GM19351 (cell line): ENCODE measurements at regions not wholly inside any gene's neighbourhood (a gene's known extent, or its start where the extent isn't known, plus 50 kb on each side); places are given as distances from the start of the nearest gene placed in this dataset.

Experiments
- ATAC-seq: cut with Tn5 transposase; IDR thresholded peaks from one replicate; pipeline ENCODE4 v1.9.1; 2021; ENCODE audit warnings: mild to moderate bottlenecking, moderate library complexity; ENCODE audit not compliant: unreplicated experiment

DNA sequence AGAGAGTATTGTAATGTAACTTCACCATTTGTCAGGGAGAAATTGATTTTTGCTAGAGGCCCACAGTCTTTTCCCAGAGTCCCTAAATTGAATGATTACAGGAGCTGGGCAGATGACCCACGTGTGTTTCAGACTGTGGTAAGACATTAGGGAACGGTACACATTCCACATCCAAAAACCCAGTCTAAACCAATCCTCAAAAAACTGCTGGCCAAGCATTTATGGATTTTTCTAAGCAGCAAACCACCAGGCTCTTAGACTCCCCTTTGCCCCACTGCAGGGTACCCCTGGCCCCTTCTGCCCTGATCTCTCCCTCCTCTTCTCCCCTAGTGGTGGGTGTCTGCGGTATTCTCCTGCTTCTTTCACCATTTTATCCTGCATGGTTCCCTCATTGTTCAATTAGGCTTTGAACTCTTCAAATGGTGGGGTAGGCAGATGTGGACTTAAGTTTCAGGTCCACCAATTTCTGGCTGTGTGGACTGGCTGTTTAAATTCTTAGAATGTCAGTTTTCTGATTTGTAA is 135.5 kb upstream of the SORCS3 start:
- no peak for ATAC-seq

DNA sequence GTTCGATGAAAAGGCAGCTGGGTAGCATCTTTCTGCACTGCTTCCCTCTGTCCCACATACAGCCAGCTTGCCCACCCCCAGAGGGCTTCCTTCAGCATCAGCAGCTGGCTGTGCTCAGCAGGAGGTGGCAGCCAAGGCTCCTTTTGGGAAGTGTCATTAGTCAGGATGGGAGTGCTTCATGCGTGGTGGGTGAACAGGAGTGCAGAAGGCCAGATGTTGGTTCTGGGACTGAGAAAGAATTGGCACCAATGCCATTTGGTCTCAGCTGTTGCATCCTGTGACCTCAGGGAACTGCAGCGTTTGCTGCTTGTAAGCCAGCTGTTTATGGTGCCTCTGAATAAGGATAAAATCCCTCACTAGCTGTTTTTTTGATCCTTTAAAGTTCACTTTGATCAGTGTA is 131.1 kb upstream of the SORCS3 start:
- ATAC-seq: no peak

DNA sequence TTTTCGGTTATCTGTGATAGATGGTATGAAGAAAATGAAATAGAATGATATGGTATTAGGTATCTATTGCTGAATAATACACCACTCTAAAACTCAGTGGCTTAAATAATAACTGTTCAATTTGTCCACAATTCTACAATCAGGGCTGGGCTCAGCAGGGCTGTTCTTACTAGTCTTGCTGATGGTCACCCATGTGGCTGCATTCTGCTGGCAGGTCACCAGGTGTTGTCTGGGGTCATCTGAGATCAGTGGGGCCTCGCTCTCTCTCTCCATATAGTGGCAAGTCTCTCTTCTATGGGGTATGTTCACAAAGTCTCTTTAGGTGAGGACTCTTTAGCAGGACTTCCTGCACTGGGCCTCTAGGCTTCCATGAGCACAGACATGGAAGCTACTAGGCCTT is 130.4 kb upstream of the SORCS3 start:
- ATAC-seq: no peak

DNA sequence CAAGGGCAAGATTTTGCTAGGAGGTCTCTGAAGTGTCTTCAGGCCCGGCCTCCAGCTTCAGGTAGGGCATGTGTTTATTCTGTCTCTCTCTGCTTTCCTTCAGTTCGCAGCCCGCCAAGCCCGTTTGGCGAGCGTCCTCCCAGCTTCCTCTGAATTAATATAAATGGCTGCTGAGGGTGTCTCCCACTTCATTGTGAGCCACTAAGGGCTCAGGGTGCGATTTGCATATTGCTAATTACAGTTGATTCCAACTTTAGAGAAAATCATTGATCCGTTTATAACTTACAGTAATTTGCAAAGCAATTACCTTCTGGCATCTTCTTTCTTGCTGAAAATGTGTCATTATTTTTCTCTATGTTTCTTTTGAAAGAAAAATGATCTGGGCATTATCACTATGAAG is 128.3 kb upstream of the SORCS3 start:
- ATAC-seq: no peak

DNA sequence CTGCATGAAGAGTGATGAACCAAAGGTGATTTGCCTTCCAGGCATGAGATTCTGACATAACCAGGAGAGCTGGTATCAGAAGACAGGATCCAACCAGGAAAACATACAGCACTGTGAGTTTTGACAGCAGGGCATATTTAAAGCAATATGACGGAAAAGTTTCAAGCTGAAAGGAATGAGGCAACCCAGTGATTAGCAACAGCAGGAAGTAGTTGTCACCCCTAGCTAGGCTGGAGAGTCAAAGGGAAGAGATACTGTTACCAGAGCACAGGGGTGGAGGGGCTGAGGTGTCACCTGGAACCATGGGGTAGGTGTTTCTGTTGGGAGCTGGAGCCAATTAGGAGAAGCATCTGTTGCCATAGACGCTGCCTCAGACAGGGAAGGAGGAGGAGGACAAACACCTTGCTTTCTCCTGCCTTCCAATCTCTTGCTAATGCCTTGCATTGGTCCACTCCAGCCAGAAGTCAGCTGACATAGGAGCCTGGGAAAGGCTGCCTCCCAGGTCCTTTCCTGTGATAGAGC is 125.4 kb upstream of the SORCS3 start:
- ATAC-seq: no peak

DNA sequence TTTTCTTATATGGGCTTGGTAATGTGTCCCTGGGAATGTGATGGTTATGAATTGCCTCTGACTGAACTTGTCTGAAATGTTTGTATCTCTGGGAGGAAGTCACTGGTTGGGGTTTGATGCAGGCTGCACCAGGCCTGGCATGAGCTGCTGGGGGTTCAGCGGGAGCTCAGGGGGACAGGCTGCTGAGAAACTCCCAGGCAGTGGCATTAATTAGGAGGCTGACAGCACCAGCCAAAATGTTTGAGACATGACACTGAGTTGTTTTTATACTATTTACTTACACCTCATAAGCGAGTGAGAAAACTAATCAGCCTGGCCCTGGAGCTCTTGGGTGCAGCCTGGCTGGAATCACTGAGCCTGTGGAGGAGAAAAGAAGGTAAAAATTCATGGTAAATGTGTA is 124.1 kb upstream of the SORCS3 start:
- no peak for ATAC-seq

DNA sequence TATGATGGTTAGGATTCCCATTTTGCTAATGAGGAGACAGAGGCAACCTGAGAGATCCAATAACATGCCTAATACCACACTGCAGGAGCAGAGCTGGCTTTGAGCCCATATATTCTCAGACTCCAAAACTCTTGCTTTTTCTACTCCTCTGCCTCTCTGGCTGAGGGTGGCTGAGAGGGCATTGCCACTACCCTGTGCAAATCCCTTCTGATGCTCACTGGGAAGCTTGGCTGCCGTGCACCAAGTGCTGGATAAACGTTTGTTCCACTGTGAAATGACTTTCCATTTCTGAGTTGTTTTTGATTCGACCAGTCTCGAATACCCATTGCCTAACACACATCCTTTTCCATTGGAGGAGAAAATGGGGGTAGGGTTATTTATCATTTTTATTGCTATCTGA is 123.1 kb upstream of the SORCS3 start:
- ATAC-seq: no peak

DNA sequence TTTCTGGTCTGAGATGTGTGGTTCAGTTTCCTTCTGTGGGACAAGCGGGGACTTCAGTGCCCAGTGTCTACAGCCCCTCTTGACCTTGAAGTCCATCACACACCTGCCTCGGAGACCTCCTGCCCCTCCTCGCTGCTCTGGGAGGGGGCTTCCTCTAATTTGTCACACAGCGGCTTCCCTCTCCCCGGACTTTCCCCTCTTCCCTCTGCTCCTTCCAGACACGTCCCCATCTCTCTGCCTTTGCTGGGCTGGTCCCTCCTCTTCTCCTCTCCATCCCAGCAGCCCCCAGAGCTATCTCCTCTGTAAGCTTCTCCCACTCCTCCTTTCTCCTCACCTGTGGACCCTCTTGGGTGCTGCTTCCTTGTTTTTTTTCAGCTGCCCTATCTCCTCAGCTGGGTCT is 122.2 kb upstream of the SORCS3 start:
- ATAC-seq: no peak

DNA sequence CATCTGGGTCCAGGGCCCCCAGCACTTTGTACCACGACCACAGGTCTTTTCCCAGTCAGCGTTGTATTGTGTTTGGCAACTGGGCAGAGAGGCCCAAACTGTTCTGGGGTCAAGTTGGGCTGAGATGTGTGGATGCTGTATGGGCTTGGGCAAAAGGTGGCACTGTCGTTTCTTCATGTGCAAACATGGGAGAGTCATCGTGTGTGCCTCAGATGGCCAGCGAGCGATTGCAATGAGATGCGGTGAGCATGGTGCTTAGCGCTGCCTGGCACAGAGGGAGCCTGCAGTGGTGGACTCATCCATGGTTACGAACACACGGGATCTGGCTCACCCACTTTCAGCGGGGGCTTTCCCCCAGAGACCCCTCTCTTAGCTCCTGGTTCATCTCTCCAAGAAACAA is 120.4 kb upstream of the SORCS3 start:
- ATAC-seq: no peak

DNA sequence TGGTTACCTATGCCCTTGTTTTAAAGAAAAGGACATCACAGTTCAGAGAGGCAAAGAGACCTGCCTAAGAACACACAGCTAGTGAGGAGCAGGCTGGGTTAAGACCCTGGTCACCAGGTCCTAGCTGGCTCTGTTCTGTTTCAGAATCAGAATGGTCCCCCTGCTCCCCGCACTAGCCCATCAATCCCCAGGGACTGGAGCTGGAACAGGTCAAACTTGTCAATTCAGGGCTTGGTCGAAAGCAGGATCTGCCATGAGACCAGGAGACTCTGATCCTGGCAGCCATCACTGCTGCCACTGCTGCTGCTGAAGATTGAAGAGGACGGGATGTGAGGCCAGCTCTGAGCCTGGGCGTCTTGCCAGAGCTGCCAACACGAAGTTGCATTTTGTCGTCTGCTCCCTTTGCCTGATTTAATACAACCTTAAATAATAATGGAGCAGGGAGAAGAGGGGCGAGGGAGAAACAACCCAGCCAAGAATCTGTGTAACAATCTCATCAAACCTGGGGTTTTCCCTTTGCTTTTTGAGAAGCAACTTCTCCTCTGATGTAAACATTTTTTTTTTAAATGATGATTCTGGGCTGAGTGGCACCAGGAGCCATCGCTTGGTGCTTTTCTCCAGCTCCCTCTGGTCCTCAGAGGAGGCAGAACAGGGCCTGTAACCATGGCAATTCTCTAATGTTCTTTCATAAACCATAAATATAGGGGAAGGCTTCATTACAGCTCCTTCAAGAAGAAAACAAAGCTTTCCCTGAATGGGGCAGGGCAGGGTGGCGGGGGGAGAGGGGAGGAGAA is 119.0 kb upstream of the SORCS3 start:
- ATAC-seq: no peak

DNA sequence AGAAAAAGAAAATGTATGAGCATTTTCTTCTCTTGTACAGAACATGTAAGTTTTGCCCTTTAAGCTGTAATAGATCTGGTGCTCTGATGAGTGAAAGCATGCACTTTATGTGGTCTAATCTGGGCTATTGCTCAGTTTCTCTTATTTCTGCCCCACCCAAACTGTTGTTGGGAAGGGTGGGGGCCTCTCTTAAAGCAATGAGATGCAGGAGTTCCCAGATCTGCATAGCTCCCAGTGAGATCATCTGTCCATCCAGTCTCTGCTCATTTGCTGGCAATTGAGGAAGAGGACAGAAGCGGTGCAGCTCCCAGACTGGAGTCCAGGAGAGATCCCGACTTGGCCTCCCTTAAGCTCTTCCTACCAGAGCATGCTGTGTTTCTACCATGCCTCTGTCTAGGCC is 114.9 kb upstream of the SORCS3 start:
- ATAC-seq: no peak

DNA sequence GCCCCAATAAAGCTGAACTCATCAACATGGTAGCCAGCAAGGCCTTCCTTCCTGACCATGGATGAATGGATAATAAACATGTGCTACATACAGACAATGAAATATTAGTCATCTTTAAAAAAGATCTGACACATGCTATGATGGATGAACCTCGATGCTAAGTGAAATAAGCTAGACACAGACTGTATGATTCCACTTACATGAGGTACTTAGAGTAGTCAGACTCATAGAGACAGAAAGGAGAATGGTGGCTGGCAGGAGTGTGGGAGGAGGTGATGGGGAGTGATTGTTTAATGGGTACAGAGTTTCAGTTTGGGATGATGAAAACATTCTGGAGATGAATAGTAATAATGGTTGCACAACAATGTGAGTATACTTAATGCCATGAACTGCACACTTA is 114.1 kb upstream of the SORCS3 start:
- no peak for ATAC-seq

DNA sequence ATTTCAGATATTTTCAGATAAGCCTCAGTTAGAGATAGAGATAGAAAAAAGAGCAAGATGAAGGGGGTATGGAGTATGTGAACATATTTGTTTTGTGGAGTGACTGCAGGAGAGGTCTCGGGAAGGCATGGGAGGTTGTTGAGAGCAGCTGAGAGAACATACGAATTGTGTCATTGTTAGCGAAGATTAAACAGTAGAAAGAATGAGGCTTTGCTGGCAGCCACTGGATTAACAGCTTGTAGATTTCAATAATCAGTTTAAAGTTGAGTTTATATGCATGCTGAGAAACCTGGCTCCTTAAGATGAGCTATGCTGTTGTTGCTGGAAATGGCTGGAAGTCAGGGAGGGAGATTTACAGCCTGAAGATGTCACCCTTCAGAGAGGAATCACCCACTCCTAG is 100.9 kb upstream of the SORCS3 start:
- no peak for ATAC-seq

DNA sequence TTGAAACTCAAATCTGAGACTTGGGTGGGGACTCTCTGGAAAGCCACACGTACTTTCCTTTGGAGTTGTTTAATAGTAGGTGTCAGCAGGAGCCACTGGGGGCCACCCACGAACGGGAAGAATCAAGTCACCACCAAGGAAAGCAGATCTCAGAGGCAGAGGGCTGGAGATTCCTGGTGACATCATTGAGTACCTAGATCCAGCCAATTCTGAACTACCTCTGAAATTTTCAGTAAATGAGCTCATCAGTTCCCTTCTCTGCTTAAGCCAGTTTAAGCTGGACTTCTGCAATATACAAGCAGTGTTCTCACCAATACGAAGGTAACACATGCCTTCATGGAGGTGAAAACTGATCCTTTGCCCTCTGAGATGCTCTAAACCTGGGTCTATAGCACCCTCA is 99.3 kb upstream of the SORCS3 start:
- no peak for ATAC-seq

DNA sequence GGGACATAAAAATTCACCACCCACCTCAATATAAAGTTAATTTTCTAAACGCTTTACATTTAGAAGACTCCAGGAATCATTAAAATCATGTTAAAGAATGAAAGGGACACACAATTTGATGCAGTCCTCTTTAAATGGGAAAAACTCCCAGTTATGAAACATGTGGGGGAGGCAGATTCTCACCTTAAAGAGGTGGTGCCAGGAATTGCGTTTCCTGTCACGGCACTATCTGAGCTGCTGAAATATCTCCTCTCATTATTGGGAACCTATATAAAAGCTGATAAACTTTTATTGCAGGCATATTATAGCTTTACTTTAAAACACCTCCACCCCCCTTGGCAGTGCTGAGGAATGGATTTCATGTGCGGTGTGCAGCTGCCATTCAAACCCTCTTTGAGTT is 94.8 kb upstream of the SORCS3 start:
- ATAC-seq: no peak

DNA sequence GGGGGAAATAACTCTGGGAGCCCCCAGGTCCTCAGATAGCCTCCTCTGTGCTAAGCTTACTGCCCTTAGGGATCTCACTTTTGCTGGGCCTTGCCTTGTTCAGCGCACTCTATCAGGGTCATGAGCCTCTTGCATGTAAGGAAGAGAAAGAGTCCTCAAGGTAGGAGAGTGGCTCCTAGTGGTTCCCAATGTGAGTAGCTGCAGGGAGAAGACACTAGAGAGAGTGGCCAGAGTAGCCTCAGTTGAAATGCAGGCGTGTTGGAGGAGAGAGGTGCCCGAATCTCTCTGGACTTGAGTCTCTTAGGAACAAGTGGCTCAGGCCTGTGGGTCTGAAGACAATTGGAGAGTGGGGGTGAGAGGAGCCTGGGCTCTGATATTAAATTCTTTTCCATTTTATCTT is 94.3 kb upstream of the SORCS3 start:
- no peak for ATAC-seq

DNA sequence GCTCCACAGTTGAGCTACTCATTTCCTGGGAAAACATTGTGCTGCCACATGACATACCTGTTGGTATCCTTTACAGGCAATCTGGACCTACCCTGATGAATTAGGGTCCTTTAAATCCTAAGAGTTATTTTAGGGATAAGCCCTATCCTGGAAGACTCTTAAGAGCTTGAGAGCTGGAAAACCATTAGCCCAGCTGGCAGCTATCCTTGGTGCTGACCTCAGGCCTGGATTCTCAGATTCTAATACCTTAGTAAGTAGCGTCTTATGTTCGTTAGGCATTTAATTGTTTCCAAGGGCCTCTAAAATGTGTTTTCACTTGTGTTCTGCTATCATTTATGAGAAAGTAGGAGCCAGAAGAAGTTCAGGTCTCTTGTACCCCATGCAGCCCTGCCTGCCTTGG is 93.0 kb upstream of the SORCS3 start:
- ATAC-seq: no peak

DNA sequence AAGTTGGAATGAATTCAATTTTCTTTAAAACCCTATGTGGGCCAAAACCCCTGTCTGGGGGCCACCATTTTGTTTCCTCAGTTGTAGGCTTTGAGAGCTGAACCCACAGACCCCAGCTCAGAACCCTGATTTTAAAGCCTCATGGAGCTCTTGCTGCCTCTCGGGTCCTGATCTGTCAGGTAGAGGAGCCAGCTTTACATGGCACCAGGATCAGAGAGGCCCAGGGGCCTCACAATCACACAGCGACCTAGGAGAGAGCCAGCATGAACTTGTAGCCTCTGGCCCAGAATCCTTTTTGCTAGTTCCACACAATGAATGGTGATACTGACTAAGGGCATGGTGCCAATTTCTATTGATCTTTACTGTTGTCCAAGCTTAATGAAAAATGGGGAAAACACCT is 84.3 kb upstream of the SORCS3 start:
- ATAC-seq: no peak

DNA sequence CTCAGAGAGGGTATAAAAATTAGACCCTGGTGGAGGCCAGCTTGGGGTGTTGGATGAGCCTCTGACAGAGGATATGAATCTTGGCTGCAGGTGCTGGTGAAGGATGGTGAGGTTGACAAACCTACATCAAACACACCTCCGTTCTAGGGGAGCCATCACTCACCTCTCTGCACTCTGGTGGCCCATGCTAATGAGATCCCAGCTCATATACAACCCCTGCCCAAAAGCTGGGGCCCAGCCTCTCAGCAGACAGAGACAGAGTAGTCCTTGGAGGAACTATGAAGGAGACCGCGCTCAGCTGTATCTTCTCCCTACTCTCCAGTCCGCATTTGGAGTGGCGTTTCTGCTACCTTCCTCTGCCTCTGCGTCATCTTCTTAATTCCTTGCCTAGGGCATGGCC is 83.1 kb upstream of the SORCS3 start:
- no peak for ATAC-seq

DNA sequence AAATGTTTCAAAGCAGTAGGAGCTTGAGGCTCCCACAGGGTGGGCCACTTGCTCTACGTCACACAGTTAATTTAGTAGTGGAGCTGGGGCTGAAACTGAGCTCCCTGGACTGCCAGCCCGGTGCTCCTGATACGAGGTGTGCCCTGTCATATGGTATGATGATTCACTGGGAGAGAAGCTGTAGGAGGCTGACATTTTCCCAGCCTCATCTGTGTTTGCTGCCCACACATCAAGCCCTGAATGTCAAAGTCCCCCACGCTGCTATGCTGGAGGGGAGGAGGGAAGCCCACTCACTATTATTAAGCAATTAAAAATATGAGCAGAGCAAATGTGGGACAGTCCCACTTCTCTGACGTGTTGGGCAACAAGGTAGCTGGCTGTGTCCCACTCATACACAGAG is 81.2 kb upstream of the SORCS3 start:
- ATAC-seq: no peak

DNA sequence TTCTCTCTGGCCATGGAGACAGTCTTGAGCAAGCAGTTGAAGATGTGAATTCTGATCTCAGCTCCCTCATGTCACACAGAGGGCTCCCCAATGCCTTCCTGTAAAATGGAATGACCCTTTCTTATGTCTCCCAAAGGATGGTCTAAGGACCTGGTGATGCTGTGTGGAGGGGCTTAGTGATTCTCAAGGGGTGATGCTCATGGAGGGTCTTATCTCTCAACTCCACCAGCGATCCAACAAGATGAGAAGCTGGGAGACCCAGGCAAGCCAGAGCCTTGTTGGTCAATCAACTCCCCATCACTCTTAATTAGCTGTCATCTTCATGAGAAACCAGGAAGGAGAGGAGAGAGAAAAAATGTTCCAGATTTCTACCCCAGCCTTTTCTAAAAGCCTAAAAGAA is 78.0 kb upstream of the SORCS3 start:
- ATAC-seq: no peak

DNA sequence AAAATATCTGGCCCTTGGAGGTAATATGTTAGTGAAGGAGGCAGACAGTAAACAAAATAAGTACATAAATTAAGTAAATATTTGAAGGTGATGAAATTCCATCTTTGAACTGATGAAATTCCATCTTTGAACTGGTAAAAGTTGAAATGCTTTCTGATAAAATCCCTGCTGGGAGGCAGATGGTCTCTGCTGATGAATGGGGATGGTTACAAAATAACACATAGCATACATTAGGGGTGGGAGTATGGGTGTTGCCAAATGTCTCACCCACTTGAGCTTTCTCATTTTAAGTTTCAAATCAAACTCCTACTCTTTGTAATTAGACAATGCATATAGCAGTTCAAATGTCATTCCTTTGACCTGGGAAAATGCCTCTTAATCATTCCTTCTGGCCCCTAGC is 77.5 kb upstream of the SORCS3 start:
- ATAC-seq: no peak

DNA sequence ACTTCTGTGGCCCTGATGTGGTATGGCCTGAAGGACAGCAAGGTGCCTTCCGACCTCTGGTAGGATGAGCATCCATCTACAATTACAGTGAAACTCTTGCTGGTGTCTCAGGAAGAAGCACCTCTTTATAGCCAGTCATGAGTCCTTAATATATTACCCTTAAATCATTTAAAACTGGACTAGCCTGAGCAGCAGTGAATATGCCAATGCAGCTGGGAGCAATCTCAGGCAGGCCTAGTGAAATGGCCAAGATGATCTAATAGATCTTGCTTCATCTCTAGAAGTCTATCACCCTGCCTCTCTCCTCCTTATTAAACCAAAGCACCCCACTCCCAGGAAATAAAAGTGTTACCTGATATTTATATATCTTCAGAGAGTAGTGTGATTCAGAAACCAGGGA is 66.7 kb upstream of the SORCS3 start:
- ATAC-seq: no peak
